SK-N-SH treated with all-trans-retinoic acid at 6 μM for 48 hours (cell line): ENCODE measurements at regions not wholly inside any gene's neighbourhood (a gene's known extent, or its start where the extent isn't known, plus 50 kb on each side); places are given as distances from the start of the nearest gene placed in this dataset.

Experiments used
- ARNTL ChIP-seq: fragments of 450-650 bp; formaldehyde crosslinking; IDR thresholded peaks from 2 replicates; pipeline ENCODE4 v1.5.0; 2020; ENCODE audit warnings: low read depth, mild to moderate bottlenecking, moderate library complexity, borderline replicate concordance
- BACH2 ChIP-seq: fragments of 250-450 bp; sonication (Bioruptor Pico); IDR thresholded peaks from 2 replicates; pipeline ENCODE4 v1.9.0; 2021; ENCODE audit warnings: mild to moderate bottlenecking, borderline replicate concordance
- CSDC2 ChIP-seq: fragments of 250-450 bp; sonication (Bioruptor Pico); IDR thresholded peaks from 2 replicates; pipeline ENCODE4 v1.5.0; 2020; ENCODE audit warnings: mild to moderate bottlenecking, moderate library complexity
- GLIS3 ChIP-seq: fragments of 250-450 bp; sonication (Bioruptor Pico); IDR thresholded peaks from 2 replicates; pipeline ENCODE4 v1.5.0; 2020; ENCODE audit warnings: mild to moderate bottlenecking, moderate library complexity
- ISL1 ChIP-seq: fragments of 250-450 bp; sonication (Bioruptor Pico); IDR thresholded peaks from 2 replicates; pipeline ENCODE4 v2.1.2; 2022; ENCODE audit warnings: mild to moderate bottlenecking, moderate library complexity
- ZFP3 ChIP-seq: fragments of 250-450 bp; sonication (Bioruptor Pico); IDR thresholded peaks from 2 replicates; pipeline ENCODE4 v1.5.0; 2020; ENCODE audit warnings: mild to moderate bottlenecking, moderate library complexity
- ZFP30 ChIP-seq: fragments of 450-650 bp; formaldehyde crosslinking; IDR thresholded peaks from 2 replicates; pipeline ENCODE4 v1.5.0; 2022; ENCODE audit warnings: mild to moderate bottlenecking, moderate library complexity
- TF ChIP-seq, protein P1 (sequence below): fragments of 250-450 bp; sonication (Bioruptor Pico); IDR thresholded peaks from 2 replicates; pipeline ENCODE4 v1.5.1; 2021; ENCODE audit warnings: mild to moderate bottlenecking, moderate library complexity

DNA sequence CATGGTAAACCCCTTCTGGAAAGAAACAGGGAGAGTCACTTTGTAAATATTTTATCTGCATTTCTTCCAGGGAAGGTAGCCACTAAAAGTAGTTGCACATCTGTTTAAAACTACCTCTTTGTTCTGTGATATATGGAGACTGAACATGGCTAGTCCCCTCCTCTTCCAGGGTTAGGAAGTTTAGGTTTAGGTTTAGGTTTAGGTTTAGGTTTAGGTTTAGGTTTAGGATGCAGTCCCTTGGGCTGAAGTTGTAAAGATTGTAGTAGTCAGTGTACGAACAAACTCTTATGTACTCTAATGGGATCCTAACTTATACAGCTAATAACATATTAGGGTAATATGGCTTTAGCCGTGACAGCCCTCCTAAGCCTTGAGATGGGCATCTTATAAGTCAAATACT, 880.2 kb upstream of the TMEFF2 start:
- TF ChIP-seq ZFP3 (CRISPR knock-in tag), result no peak
- TF ChIP-seq, protein P1, sequence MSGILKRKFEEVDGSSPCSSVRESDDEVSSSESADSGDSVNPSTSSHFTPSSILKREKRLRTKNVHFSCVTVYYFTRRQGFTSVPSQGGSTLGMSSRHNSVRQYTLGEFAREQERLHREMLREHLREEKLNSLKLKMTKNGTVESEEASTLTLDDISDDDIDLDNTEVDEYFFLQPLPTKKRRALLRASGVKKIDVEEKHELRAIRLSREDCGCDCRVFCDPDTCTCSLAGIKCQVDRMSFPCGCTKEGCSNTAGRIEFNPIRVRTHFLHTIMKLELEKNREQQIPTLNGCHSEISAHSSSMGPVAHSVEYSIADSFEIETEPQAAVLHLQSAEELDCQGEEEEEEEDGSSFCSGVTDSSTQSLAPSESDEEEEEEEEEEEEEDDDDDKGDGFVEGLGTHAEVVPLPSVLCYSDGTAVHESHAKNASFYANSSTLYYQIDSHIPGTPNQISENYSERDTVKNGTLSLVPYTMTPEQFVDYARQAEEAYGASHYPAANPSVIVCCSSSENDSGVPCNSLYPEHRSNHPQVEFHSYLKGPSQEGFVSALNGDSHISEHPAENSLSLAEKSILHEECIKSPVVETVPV (CRISPR knock-in tag), result no peak
- no peak for TF ChIP-seq ISL1
- TF ChIP-seq GLIS3 (CRISPR knock-in tag), result no peak
- no peak for TF ChIP-seq ARNTL
- no peak for TF ChIP-seq BACH2
- TF ChIP-seq CSDC2, result no peak
- no peak for TF ChIP-seq ZFP30 (CRISPR knock-in tag)
